CD4-positive, alpha-beta T cell (primary cell): ENCODE measurements at regions not wholly inside any gene's neighbourhood (a gene's known extent, or its start where the extent isn't known, plus 50 kb on each side); places are given as distances from the start of the nearest gene placed in this dataset.
"Not testable (repeated sequence)": the region's sequence is repeated elsewhere in the genome, so short reads cannot be mapped to it uniquely, and the experiment has no call there.

Experiments
- ATAC-seq: fragments of 200-7000 bp; cut with Tn5 transposase; one replicate; pipeline ENCODE4 v1.10.0; 2022; ENCODE audit warnings: mild to moderate bottlenecking; ENCODE audit not compliant: poor library complexity
- CTCF ChIA-PET: fragments of 350-600 bp; sonication (Branson Sonifier 250); formaldehyde crosslinking; loops from one replicate; lab custom pipeline; 2021; ENCODE audit warnings: antibody characterized with exemption, inconsistent platforms; lab: Charles Lee
- POLR2A ChIA-PET: fragments of 350-600 bp; sonication (Branson Sonifier 250); formaldehyde crosslinking; loops from one replicate; lab custom pipeline; 2021; ENCODE audit warnings: antibody characterized with exemption, inconsistent platforms; lab: Charles Lee
- DNase-seq, 14 experiments: peaks; one replicate each; pipeline ENCODE4 v3.0.0-alpha.2; 2013 to 2020; ENCODE audit warnings: mixed read lengths in 2 of 14
- H3K27ac ChIP-seq, 2 donors: one replicate each; pipeline versions ENCODE4 v1.5.1 to v1.7.0; 2013; ENCODE audit warnings: low read length in 2 of 2, low read depth in 1 of 2, mild to moderate bottlenecking in 1 of 2
- H3K27me3 ChIP-seq, 2 experiments: 1 replicate in 1 of 2; 2 replicates in 1 of 2; pipeline versions ENCODE4 v1.6.1 to v1.7.0; 2013; ENCODE audit warnings: low read length in 2 of 2, control low read depth in 1 of 2, mild to moderate bottlenecking in 1 of 2, moderate library complexity in 1 of 2; ENCODE audit not compliant: insufficient read depth in 2 of 2, control insufficient read depth in 1 of 2
- H3K36me3 ChIP-seq: one replicate; pipeline ENCODE4 v1.6.1; 2013; ENCODE audit warnings: low read length, control low read depth; ENCODE audit not compliant: insufficient read depth
- H3K4me1 ChIP-seq: one replicate; pipeline ENCODE4 v1.6.1; 2013; ENCODE audit warnings: low read length, control low read depth; ENCODE audit not compliant: insufficient read depth
- H3K4me3 ChIP-seq: one replicate; pipeline ENCODE4 v1.5.1; 2013; ENCODE audit warnings: mild to moderate bottlenecking, low read length, moderate library complexity
- H3K9me3 ChIP-seq, 2 experiments: 1 replicate in 1 of 2; 2 replicates in 1 of 2; pipeline versions ENCODE4 v1.6.1 to v1.7.0; 2013; ENCODE audit warnings: low read length in 2 of 2, mild to moderate bottlenecking in 2 of 2, control low read depth in 1 of 2, moderate library complexity in 1 of 2; ENCODE audit not compliant: control insufficient read depth in 1 of 2, insufficient read depth in 1 of 2
- H3K27ac Mint-ChIP-seq: one replicate; pipeline ENCODE4 v1.8.0; 2020; ENCODE audit warnings: mixed read lengths
- H3K27me3 Mint-ChIP-seq: one replicate; pipeline ENCODE4 v1.8.0; 2021; ENCODE audit warnings: mixed read lengths
- H3K36me3 Mint-ChIP-seq: one replicate; pipeline ENCODE4 v1.8.0; 2021; ENCODE audit warnings: low read depth, mixed read lengths
- H3K4me1 Mint-ChIP-seq: one replicate; pipeline ENCODE4 v1.8.0; 2021; ENCODE audit warnings: low read depth, mixed read lengths
- H3K4me3 Mint-ChIP-seq: one replicate; pipeline ENCODE4 v1.8.0; 2020; ENCODE audit warnings: mild to moderate bottlenecking, mixed read lengths
- H3K9me3 Mint-ChIP-seq: one replicate; pipeline ENCODE4 v1.8.0; 2020; ENCODE audit warnings: mixed read lengths
- intact Hi-C, 2 experiments: fragments of 100-400 bp; cut with DNase I in 1 of 2; cut with micrococcal nuclease in 1 of 2; formaldehyde crosslinking; loops; one replicate each; pipeline versions ENCODE4 v1.15.1 to v1.9.0; 2023 to 2025; cut with DNase I, micrococcal nuclease
- TF ChIP-seq, protein P1 (sequence below): fragments of 200-600 bp; IDR thresholded peaks from one replicate; pipeline ENCODE4 v1.8.0; 2022; ENCODE audit warnings: antibody characterized with exemption, mild to moderate bottlenecking

DNA sequence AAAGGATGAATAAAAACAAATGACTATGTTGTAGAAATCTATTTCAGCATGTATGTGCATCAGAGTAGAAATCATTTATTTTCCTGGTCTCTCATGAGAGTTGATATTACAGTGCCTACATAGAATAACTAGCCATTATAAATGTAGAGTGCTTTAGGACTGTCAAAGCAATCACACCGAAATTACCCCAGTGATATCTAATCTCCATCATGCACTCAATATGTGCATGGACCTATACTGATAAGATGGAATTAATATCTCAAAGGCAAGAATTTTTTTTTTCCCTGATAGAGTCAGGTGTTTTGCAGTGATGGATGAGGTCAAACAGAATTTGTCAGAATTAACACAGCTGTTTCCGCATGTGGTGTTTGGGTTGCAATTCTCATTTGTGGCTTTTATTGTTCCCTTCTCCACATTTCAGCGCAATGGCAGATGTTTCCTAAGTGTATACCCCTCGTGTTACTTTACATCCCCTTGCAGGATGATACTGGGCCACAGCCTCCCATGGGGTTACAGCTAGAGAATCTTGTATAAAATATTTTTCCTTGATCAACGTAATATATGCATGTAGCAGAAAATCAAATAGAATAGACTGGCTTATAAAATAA, 298.8 kb downstream of the RASEF start:
- H3K4me1 ChIP-seq, result no peaks in the 10 kb centered on the region
- no peak overlapping the region for H3K27ac Mint-ChIP-seq
- H3K27me3 ChIP-seq, result no peaks in the 10 kb centered on the region
- no peaks in the 10 kb centered on the region for H3K4me1 Mint-ChIP-seq
- POLR2A ChIA-PET, result no interaction called here
- H3K36me3 ChIP-seq, result no peaks in the 10 kb centered on the region
- TF ChIP-seq, protein P1, sequence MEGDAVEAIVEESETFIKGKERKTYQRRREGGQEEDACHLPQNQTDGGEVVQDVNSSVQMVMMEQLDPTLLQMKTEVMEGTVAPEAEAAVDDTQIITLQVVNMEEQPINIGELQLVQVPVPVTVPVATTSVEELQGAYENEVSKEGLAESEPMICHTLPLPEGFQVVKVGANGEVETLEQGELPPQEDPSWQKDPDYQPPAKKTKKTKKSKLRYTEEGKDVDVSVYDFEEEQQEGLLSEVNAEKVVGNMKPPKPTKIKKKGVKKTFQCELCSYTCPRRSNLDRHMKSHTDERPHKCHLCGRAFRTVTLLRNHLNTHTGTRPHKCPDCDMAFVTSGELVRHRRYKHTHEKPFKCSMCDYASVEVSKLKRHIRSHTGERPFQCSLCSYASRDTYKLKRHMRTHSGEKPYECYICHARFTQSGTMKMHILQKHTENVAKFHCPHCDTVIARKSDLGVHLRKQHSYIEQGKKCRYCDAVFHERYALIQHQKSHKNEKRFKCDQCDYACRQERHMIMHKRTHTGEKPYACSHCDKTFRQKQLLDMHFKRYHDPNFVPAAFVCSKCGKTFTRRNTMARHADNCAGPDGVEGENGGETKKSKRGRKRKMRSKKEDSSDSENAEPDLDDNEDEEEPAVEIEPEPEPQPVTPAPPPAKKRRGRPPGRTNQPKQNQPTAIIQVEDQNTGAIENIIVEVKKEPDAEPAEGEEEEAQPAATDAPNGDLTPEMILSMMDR, result no peak
- peaks cover 6% of the 10 kb centered on the region for H3K9me3 Mint-ChIP-seq
- DNase-seq (no peak), ATAC-seq (no peak)
- peaks cover 0 to 6% of the 10 kb centered on the region in 2 experiments for H3K9me3 ChIP-seq
- no peak overlapping the region for H3K4me3 Mint-ChIP-seq
- no peaks in the 10 kb centered on the region for H3K27me3 Mint-ChIP-seq
- H3K27ac ChIP-seq, result no peak overlapping the region
- intact Hi-C loops, result no loop called here
- CTCF ChIA-PET, result no interaction called here
- no peaks in the 10 kb centered on the region for H3K36me3 Mint-ChIP-seq
- no peak overlapping the region for H3K4me3 ChIP-seq

DNA sequence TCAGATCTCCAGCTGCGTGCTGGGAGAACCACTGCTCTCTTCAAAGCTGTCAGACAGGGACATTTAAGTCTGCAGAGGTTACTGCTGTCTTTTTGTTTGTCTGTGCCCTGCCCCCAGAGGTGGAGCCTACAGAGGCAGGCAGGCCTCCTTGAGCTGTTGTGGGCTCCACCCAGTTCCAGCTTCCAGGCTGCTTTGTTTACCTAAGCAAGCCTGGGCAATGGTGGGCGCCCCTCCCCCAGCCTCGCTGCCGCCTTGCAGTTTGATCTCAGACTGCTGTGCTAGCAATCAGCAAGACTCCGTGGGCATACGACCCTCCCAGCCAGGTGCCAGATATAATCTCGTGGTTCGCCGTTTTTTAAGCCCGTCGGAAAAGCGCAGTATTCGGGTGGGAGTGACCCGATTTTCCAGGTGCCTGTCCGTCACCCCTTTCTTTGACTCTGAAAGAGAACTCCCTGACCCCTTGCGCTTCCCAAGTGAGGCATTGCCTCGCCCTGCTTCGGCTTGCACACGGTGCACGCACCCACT, 288.2 kb downstream of the RASEF start:
- DNase-seq, POLR2A ChIA-PET, H3K27me3 ChIP-seq, H3K9me3 ChIP-seq, H3K36me3 Mint-ChIP-seq, H3K27ac ChIP-seq, H3K9me3 Mint-ChIP-seq, H3K27me3 Mint-ChIP-seq, H3K27ac Mint-ChIP-seq, H3K36me3 ChIP-seq, ATAC-seq, H3K4me3 Mint-ChIP-seq, H3K4me1 Mint-ChIP-seq, H3K4me1 ChIP-seq, CTCF ChIA-PET, intact Hi-C loops, H3K4me3 ChIP-seq: not testable (repeated sequence)

DNA sequence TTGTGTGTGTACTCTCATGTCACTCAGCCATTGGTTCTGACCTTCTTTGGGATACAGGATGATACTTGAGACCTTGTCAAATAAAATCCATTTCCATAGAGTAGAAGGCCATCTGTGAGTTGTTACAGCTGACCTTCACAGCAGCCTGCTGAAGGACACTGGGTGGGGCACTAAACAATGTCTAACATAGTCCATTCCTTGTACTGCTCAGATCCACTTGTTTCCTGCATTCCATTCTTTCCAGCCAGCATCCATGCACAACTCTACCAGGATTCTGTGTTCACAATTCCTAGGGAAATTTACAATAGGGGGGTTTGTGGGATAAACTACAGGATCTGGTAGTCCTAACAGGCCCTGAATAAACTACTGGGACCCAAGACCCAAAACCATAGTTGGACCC, 286.4 kb downstream of the RASEF start:
- TF ChIP-seq, protein P1, result no peak
- CTCF ChIA-PET, result no interaction called here
- Histone ChIP-seq H3K27me3 (no peaks in the 10 kb centered on the region), H3K4me1 (no peaks in the 10 kb centered on the region), H3K27ac (no peak overlapping the region), H3K36me3 (no peaks in the 10 kb centered on the region), H3K4me3 (no peak overlapping the region), H3K9me3 (no peaks in the 10 kb centered on the region)
- Mint-ChIP-seq H3K27ac (no peak overlapping the region), H3K9me3 (peaks cover 4% of the 10 kb centered on the region), H3K4me1 (no peaks in the 10 kb centered on the region), H3K36me3 (no peaks in the 10 kb centered on the region), H3K4me3 (no peak overlapping the region), H3K27me3 (peaks cover 4% of the 10 kb centered on the region)
- DNase-seq (no peak), ATAC-seq (no peak)
- POLR2A ChIA-PET, result no interaction called here
- intact Hi-C loops, result no loop called here

DNA sequence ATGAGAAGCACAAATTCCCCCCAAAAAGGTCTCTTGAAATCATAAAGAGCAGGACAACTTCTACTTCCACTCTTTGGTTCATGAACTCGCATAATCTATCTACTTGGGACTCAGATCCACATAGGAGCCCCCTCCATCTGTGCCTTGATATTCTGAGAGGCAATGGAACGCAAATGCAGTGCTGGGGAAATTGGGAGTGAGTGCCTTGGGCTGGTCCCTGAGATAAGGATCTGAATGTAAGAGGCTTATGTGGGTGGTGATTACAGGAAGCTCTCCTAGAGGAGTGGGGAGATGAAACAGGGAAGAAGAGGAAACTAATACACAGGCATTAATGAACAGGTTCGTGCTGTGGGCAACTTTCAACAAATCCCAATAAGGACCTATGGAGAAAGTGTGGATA, 285.6 kb downstream of the RASEF start:
- TF ChIP-seq, protein P1, result no peak
- Histone ChIP-seq H3K27me3 (no peaks in the 10 kb centered on the region), H3K27ac (no peak overlapping the region), H3K4me1 (no peaks in the 10 kb centered on the region), H3K4me3 (no peak overlapping the region), H3K9me3 (no peaks in the 10 kb centered on the region), H3K36me3 (no peaks in the 10 kb centered on the region)
- no peak for DNase-seq
- no peak for ATAC-seq
- Mint-ChIP-seq H3K36me3 (no peaks in the 10 kb centered on the region), H3K9me3 (peaks cover 4% of the 10 kb centered on the region), H3K4me1 (no peaks in the 10 kb centered on the region), H3K27ac (no peak overlapping the region), H3K27me3 (peaks cover 4% of the 10 kb centered on the region), H3K4me3 (no peak overlapping the region)
- CTCF ChIA-PET, result no interaction called here
- intact Hi-C loops, result no loop called here
- POLR2A ChIA-PET, result no interaction called here

DNA sequence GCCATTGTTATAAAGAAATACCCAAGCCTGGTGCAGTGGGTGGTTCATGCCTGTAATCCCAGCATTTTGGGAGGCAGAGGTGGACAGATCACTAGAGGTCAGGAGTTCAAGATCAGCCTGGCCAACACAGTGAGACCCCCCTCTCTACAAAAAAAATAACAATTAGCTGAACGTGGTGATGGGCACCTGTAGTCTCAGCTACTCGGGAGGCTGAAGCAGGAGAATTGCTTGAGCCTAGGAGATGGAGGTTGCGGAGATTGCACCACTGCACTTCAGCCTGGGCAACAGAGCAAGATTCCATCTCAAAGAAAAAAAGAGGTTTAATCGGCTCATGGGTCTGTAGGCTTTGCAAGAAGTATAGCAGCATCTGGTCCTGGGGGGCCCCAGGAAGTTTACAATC, 284.0 kb downstream of the RASEF start:
- POLR2A ChIA-PET, H3K36me3 ChIP-seq, H3K4me1 ChIP-seq, H3K4me1 Mint-ChIP-seq, H3K36me3 Mint-ChIP-seq, H3K27ac Mint-ChIP-seq, H3K9me3 Mint-ChIP-seq, H3K27me3 ChIP-seq, CTCF ChIA-PET, H3K4me3 ChIP-seq, H3K27me3 Mint-ChIP-seq, DNase-seq, ATAC-seq, intact Hi-C loops, H3K4me3 Mint-ChIP-seq, H3K9me3 ChIP-seq, H3K27ac ChIP-seq: not testable (repeated sequence)
